IMR-90 (cell line): ENCODE measurements at regions not wholly inside any gene's neighbourhood (a gene's known extent, or its start where the extent isn't known, plus 50 kb on each side); places are given as distances from the start of the nearest gene placed in this dataset.

Experiments used
- ATAC-seq: fragments of 200-7000 bp; cut with Tn5 transposase; 2 replicates; pipeline ENCODE4 v1.9.1; 2020; ENCODE audit warnings: low read depth, mild to moderate bottlenecking, moderate library complexity
- BruUV-seq: library from RNA; stranded (reverse); fragments of 400-500 nt; replicated peaks from 2 replicates; lab custom pipeline; 2021; lab: Mats Ljungman, UMichigan
- CTCF ChIA-PET: fragments of 300-600 bp; formaldehyde crosslinking; extraction: SDS; loops from one replicate; lab custom pipeline; 2021; ENCODE audit warnings: antibody characterized with exemption; lab: Yijun Ruan, JAX
- POLR2A ChIA-PET: fragments of 300-600 bp; sonication (Branson Sonifier 250); formaldehyde crosslinking; loops from one replicate; lab custom pipeline; 2022; ENCODE audit warnings: antibody characterized with exemption; ENCODE audit not compliant: unreplicated experiment; lab: Charles Lee
- DNase-seq: peaks from one replicate; pipeline ENCODE4 v3.0.0; 2013
- H2AFZ ChIP-seq: replicated peaks from 2 replicates; pipeline ENCODE3; 2013; ENCODE audit warnings: low read length, mild to moderate bottlenecking; ENCODE audit not compliant: poor library complexity
- H2AK5ac ChIP-seq: 2 replicates; pipeline ENCODE4 v1.6.1; 2013; ENCODE audit warnings: low read depth, low read length, inconsistent platforms
- H2AK9ac ChIP-seq: replicated peaks from 2 replicates; pipeline ENCODE3; 2013; ENCODE audit warnings: mild to moderate bottlenecking, low read depth, low read length, moderate library complexity; ENCODE audit not compliant: poor library complexity
- H2BK120ac ChIP-seq: 2 replicates; pipeline ENCODE4 v1.6.1; 2013; ENCODE audit warnings: low read depth, low read length, inconsistent platforms
- H2BK15ac ChIP-seq: 3 replicates; pipeline ENCODE4 v1.6.1; 2013; ENCODE audit warnings: low read depth, low read length, inconsistent platforms
- H2BK20ac ChIP-seq: 2 replicates; pipeline ENCODE4 v1.6.1; 2013; ENCODE audit warnings: low read depth, mild to moderate bottlenecking, inconsistent platforms, low read length, moderate library complexity
- H2BK5ac ChIP-seq: 2 replicates; pipeline ENCODE4 v1.6.1; 2013; ENCODE audit warnings: mild to moderate bottlenecking, low read depth, low read length, inconsistent platforms; ENCODE audit not compliant: poor library complexity, severe bottlenecking
- H3K14ac ChIP-seq: replicated peaks from 2 replicates; pipeline ENCODE4 v1.6.1; 2013; ENCODE audit warnings: low read depth, low read length, inconsistent platforms
- H3K18ac ChIP-seq: 2 replicates; pipeline ENCODE4 v1.6.1; 2013; ENCODE audit warnings: low read depth, low read length, control low read depth
- H3K23ac ChIP-seq: 2 replicates; pipeline ENCODE4 v1.6.1; 2013; ENCODE audit warnings: low read depth, low read length, inconsistent platforms
- H3K27ac ChIP-seq: 2 replicates; pipeline ENCODE4 v1.5.1; 2013; ENCODE audit warnings: mild to moderate bottlenecking, control low read depth, low read length; ENCODE audit not compliant: insufficient read depth
- H3K27me3 ChIP-seq: 2 replicates; pipeline ENCODE4 v1.6.1; 2013; ENCODE audit warnings: low read length; ENCODE audit not compliant: control insufficient read depth, insufficient read depth
- H3K36me3 ChIP-seq: 2 replicates; pipeline ENCODE4 v1.6.1; 2013; ENCODE audit warnings: low read length, mixed read lengths; ENCODE audit not compliant: control insufficient read depth, insufficient read depth
- H3K4ac ChIP-seq: 2 replicates; pipeline ENCODE4 v1.6.1; 2013; ENCODE audit warnings: low read depth, low read length, inconsistent platforms
- H3K4me1 ChIP-seq: 2 replicates; pipeline ENCODE4 v1.6.1; 2013; ENCODE audit warnings: low read length, mixed read lengths; ENCODE audit not compliant: control insufficient read depth, insufficient read depth
- H3K4me2 ChIP-seq: 2 replicates; pipeline ENCODE4 v1.6.1; 2013; ENCODE audit warnings: low read depth, mild to moderate bottlenecking, control low read depth, low read length, moderate library complexity
- H3K4me3 ChIP-seq: 2 replicates; pipeline ENCODE4 v1.5.1; 2013; ENCODE audit warnings: low read depth, mild to moderate bottlenecking, control low read depth, low read length, moderate library complexity; ENCODE audit not compliant: insufficient read depth
- H3K56ac ChIP-seq: 2 replicates; pipeline ENCODE4 v1.6.1; 2013; ENCODE audit warnings: low read length, inconsistent platforms; ENCODE audit not compliant: insufficient read depth; ENCODE audit errors: extremely low read depth
- H3K79me1 ChIP-seq, 2 experiments: 2 replicates each; pipeline ENCODE4 v1.6.1; 2013; ENCODE audit warnings: low read length in 2 of 2, inconsistent platforms in 1 of 2, low read depth in 1 of 2
- H3K9ac ChIP-seq: 2 replicates; pipeline ENCODE4 v1.6.1; 2013; ENCODE audit warnings: low read depth, low read length, control low read depth
- H3K9me1 ChIP-seq: 2 replicates; pipeline ENCODE4 v1.6.1; 2013; ENCODE audit warnings: low read length, inconsistent platforms; ENCODE audit not compliant: insufficient read depth
- H3K9me3 ChIP-seq: 2 replicates; pipeline ENCODE4 v1.6.1; 2013; ENCODE audit warnings: low read length; ENCODE audit not compliant: control insufficient read depth, insufficient read depth
- H4K20me1 ChIP-seq: 2 replicates; pipeline ENCODE4 v1.6.1; 2013; ENCODE audit warnings: low read length, inconsistent platforms; ENCODE audit not compliant: insufficient read depth
- H4K5ac ChIP-seq: 2 replicates; pipeline ENCODE4 v1.6.1; 2013; ENCODE audit warnings: mild to moderate bottlenecking, low read depth, low read length, control low read depth
- H4K8ac ChIP-seq, 2 experiments: 2 replicates each; pipeline ENCODE4 v1.6.1; 2013; ENCODE audit warnings: low read depth in 2 of 2, low read length in 2 of 2, control low read depth in 1 of 2, inconsistent platforms in 1 of 2
- H4K91ac ChIP-seq: 2 replicates; pipeline ENCODE4 v1.6.1; 2013; ENCODE audit warnings: low read depth, low read length, inconsistent platforms; ENCODE audit not compliant: insufficient read depth
- CEBPB ChIP-seq: IDR thresholded peaks from 2 replicates; pipeline ENCODE4 v1.6.1; 2012; ENCODE audit warnings: low read depth, low read length, improper control_type of control experiment
- CHD1 ChIP-seq: IDR thresholded peaks from 2 replicates; pipeline ENCODE4 v1.6.1; 2012; ENCODE audit warnings: low read depth, low read length, improper control_type of control experiment
- MAFK ChIP-seq: IDR thresholded peaks from 2 replicates; pipeline ENCODE4 v1.6.1; 2012; ENCODE audit warnings: low read depth, low read length, improper control_type of control experiment
- MAZ ChIP-seq: IDR thresholded peaks from 2 replicates; pipeline ENCODE4 v1.6.1; 2012; ENCODE audit warnings: low read depth, mild to moderate bottlenecking, low read length, improper control_type of control experiment, moderate library complexity, borderline replicate concordance
- NFE2L2 ChIP-seq: fragments of 150-350 bp; IDR thresholded peaks from 2 replicates; pipeline ENCODE4 v1.6.1; 2016; ENCODE audit warnings: low read depth, mild to moderate bottlenecking, low read length
- POLR2A ChIP-seq: IDR thresholded peaks from 2 replicates; pipeline ENCODE4 v1.6.1; 2012; ENCODE audit warnings: mild to moderate bottlenecking, low read depth, low read length
- RAD21 ChIP-seq: IDR thresholded peaks from 2 replicates; pipeline ENCODE4 v1.6.1; 2012; ENCODE audit warnings: low read length, improper control_type of control experiment
- RCOR1 ChIP-seq: IDR thresholded peaks from 2 replicates; pipeline ENCODE4 v1.6.1; 2012; ENCODE audit warnings: mild to moderate bottlenecking, low read length, improper control_type of control experiment; ENCODE audit not compliant: insufficient replicate concordance
- WGBS, 2 experiments: methylation state at CpG; one replicate each; pipeline versions ENCODE4 v1.1.5 to v1.1.7; 2013; ENCODE audit warnings: missing lambda C conversion rate in 2 of 2; ENCODE audit not compliant: insufficient read length in 1 of 2; ENCODE audit errors: extremely low coverage in 2 of 2; 5-methylcytosine and 5-hydroxymethylcytosine counted together
- dilution Hi-C: fragments of 300-500 bp; cut with HindIII; formaldehyde crosslinking; loops from one replicate; pipeline ENCODE4 v1.14.3; 2018; ENCODE audit warnings: low sequenced_read_pairs; ENCODE audit not compliant: unreplicated experiment
- in situ Hi-C: fragments of 300-500 bp; cut with MboI; formaldehyde crosslinking; loops from 3 replicates; pipeline ENCODE4 v1.14.3; 2019; ENCODE audit warnings: low sequenced_read_pairs, inconsistent platforms, mixed read lengths
- intact Hi-C: fragments of 100-400 bp; cut with micrococcal nuclease; formaldehyde crosslinking; loops from 2 replicates; pipeline ENCODE4 v1.10.0; 2022
- TF ChIP-seq, protein P1 (sequence below): conservative IDR thresholded peaks from 2 replicates; pipeline ENCODE4 v1.5.1; 2012; ENCODE audit warnings: mild to moderate bottlenecking, low read depth, low read length, improper control_type of control experiment

DNA sequence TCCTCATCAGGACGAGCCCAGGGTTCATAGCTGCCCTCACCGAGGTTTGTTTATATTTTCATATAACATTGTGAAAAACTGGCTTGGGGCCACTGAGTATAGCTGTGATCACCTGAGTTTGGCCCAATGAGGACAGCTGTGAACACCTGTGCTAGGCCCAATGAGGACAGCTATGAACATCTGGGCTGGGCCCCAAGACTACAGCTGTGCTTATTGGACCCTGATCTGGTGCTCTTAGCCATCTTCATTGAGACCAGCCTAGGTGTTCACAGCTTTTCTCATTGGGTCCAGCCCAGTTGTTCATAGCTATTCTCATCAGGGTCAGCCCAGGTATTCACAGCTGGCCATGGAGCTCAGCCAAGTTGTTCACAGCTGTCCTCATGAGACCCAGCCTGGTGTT lies 1167.3 kb downstream of the UQCRFS1 start:
- DNase-seq, result no peak
- H3K9me1 ChIP-seq, result no peaks in the 10 kb centered on the region
- H3K23ac ChIP-seq, result no peak overlapping the region
- H3K18ac ChIP-seq, result no peak overlapping the region
- H3K27me3 ChIP-seq, result no peaks in the 10 kb centered on the region
- H2BK5ac ChIP-seq, result no peak overlapping the region
- dilution Hi-C loops, result no loop called here
- no peak overlapping the region for H2BK15ac ChIP-seq
- no peaks in the 10 kb centered on the region for H3K79me1 ChIP-seq
- BruUV-seq, result no TSS peak
- no peaks in the 10 kb centered on the region for H3K36me3 ChIP-seq
- peaks cover 55% of the 10 kb centered on the region for H3K9me3 ChIP-seq
- no peak overlapping the region for H4K8ac ChIP-seq
- no peak overlapping the region for H2AK5ac ChIP-seq
- TF ChIP-seq MAFK (no peak), RAD21 (no peak), MAZ (no peak), NFE2L2 (no peak), CEBPB (no peak), CHD1 (no peak), RCOR1 (no peak), POLR2A (no peak)
- TF ChIP-seq, protein P1, sequence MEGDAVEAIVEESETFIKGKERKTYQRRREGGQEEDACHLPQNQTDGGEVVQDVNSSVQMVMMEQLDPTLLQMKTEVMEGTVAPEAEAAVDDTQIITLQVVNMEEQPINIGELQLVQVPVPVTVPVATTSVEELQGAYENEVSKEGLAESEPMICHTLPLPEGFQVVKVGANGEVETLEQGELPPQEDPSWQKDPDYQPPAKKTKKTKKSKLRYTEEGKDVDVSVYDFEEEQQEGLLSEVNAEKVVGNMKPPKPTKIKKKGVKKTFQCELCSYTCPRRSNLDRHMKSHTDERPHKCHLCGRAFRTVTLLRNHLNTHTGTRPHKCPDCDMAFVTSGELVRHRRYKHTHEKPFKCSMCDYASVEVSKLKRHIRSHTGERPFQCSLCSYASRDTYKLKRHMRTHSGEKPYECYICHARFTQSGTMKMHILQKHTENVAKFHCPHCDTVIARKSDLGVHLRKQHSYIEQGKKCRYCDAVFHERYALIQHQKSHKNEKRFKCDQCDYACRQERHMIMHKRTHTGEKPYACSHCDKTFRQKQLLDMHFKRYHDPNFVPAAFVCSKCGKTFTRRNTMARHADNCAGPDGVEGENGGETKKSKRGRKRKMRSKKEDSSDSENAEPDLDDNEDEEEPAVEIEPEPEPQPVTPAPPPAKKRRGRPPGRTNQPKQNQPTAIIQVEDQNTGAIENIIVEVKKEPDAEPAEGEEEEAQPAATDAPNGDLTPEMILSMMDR, result no peak
- no peak overlapping the region for H2BK120ac ChIP-seq
- H3K4me3 ChIP-seq, result no peak overlapping the region
- intact Hi-C loops, result no loop called here
- no peak overlapping the region for H3K27ac ChIP-seq
- no peak overlapping the region for H2BK20ac ChIP-seq
- no peaks in the 10 kb centered on the region for H3K4me1 ChIP-seq
- no peak overlapping the region for H3K4me2 ChIP-seq
- no CpG with 5 or more reads among the region's 2 CpGs for WGBS, 2 experiments
- in situ Hi-C loops, result no loop called here
- H3K14ac ChIP-seq, result no peak overlapping the region
- no peak overlapping the region for H4K5ac ChIP-seq
- H2AK9ac ChIP-seq, result no peak overlapping the region
- no peak overlapping the region for H4K91ac ChIP-seq
- ChIA-PET POLR2A (no interaction called here), CTCF (no interaction called here)
- no peak for ATAC-seq
- no peaks in the 10 kb centered on the region for H4K20me1 ChIP-seq
- no peak overlapping the region for H3K4ac ChIP-seq
- no peak overlapping the region for H3K9ac ChIP-seq
- H3K56ac ChIP-seq, result no peak overlapping the region
- H2AFZ ChIP-seq, result no peak overlapping the region
